Omental fat pad (tissue), 3 donors: ENCODE measurements at regions not wholly inside any gene's neighbourhood (a gene's known extent, or its start where the extent isn't known, plus 50 kb on each side); places are given as distances from the start of the nearest gene placed in this dataset.

Source experiments
- ATAC-seq: fragments of 150-250 bp; one replicate; pipeline ENCODE4 v1.9.1; 2016; ENCODE audit warnings: mild to moderate bottlenecking, moderate library complexity; ENCODE audit not compliant: low FRiP score
- DNase-seq: peaks from one replicate; pipeline ENCODE4 v3.0.0-alpha.2; 2019; ENCODE audit warnings: low spot score
- CTCF ChIP-seq, 3 donors: fragments of 450-650 bp; IDR thresholded peaks; one replicate each; pipeline ENCODE4 v1.5.1; 2016 to 2017; ENCODE audit warnings: antibody characterized with exemption in 3 of 3, mild to moderate bottlenecking in 3 of 3, moderate library complexity in 2 of 3

GRCh38 chr10:107848726-107849360, 684.3 kb upstream of the SORCS1 start:
- ATAC-seq = no peak
- no peak for TF ChIP-seq CTCF (IDR thresholded peaks at IDR 0.05)
- DNase-seq = no peak

DNA sequence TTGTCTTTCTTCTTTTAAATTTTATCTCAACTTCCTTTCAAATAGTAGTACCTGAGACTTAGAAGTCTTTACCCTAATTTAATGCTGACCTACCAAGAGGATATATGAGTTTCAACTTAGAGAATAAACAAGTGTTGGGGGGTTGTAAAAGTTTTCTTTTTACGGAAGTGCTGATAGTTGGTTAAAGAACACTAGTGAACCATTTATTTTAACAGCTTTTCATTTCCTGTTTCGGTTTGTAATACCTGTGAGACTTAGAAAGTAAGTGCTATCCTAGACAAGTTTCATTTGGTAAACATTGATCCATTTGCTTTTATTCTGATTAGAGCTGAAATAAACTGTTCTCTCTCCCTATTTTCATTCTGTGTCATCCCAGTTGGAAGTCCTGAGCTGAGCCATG, 683.1 kb upstream of the SORCS1 start:
- ATAC-seq (no peak), DNase-seq (no peak)
- no peak for TF ChIP-seq CTCF (IDR thresholded peaks at IDR 0.05)

- TF ChIP-seq CTCF (IDR thresholded peaks at IDR 0.05) = no peak
- ATAC-seq = no peak
- DNase-seq = no peak
Measured at GRCh38 chr10:107834706-107835105, 670.2 kb upstream of the SORCS1 start.

GRCh38 chr10:107831772-107832171, 667.3 kb upstream of the SORCS1 start:
- no peak for ATAC-seq
- no peak for DNase-seq
- no peak for TF ChIP-seq CTCF (IDR thresholded peaks at IDR 0.05)

DNA sequence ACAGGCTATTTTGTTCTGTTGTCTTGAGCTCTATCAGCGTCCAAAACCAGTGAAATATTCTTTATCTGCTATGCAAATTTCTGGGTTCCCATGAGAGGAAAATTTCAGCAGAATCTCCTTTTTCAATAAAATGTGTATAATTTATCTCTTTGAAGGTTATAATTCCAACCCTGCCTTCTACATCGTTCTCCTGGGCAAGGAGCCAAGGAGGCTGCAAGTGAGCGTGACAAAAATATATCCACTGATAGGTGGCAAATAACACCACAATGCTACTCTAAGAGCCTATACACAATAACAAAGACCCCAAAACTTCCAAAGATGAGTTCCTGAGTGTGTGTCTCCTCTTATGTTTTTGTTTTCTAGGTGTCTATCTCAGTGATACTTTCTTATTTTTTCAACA, 664.7 kb upstream of the SORCS1 start:
- ATAC-seq (no peak), DNase-seq (no peak)
- TF ChIP-seq CTCF (IDR thresholded peaks at IDR 0.05) = no peak

DNA sequence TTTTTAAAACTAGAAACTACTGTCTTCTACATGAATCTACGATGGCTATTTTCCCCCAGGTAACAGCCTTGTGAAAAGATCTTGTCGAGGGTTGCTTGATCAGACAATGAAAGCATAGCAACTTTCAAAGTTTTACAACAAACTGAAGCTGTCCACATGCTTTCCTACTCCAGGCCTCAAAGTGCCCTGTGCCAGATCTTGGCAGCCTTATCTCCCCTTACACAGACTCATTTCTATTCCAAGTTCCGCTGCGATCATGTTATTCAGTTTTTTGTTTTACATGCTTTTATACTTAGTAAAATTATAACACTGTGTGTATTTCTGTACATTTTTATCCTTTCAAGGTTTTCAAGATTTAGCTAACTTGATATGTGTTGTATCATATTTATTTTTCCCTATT, 661.7 kb upstream of the SORCS1 start:
- ATAC-seq (no peak), DNase-seq (no peak)
- no peak for TF ChIP-seq CTCF (IDR thresholded peaks at IDR 0.05)

DNA sequence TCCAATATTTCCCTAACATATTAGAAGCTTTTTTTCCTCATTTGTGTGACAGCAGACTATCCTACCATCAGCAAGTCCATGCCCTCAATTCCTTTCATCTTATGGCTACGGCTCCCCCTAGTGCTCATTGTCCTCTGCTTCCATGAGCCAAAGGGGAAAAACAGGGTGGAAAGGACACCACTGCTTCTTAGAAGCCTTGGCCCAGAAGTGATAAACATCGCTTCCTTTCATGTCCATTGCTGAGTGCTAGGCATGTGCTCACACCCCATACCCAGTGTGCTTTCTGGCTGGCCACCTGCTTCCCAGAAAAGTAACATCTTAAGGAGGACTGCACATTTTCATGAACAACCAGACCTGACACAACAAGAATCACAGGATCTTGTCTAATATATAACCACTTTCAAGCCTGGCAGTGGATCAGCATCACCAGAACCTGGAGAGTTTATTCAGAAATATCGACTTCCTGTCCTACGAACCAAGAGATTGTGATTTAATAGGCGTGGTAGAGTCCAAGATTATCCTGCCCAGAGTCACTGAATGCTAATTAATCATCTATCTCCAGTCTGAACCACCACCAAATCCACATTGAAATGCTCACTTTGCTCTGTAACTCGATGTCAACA, 650.5 kb upstream of the SORCS1 start:
- ATAC-seq (no peak), DNase-seq (peak; percentile 24)
- no peak for TF ChIP-seq CTCF (IDR thresholded peaks at IDR 0.05)
